DOHH2 (cell line): ENCODE measurements at regions not wholly inside any gene's neighbourhood (a gene's known extent, or its start where the extent isn't known, plus 50 kb on each side); places are given as distances from the start of the nearest gene placed in this dataset.

Experiments used
- CTCF ChIP-seq: fragments of 200-600 bp; sonication (generic); IDR thresholded peaks from one replicate; pipeline ENCODE4 v1.5.1; 2014; ENCODE audit warnings: antibody characterized with exemption, mild to moderate bottlenecking, low read depth, low read length; ENCODE audit not compliant: poor library complexity, severe bottlenecking
- EZH2phosphoT487 ChIP-seq: fragments of 200-600 bp; sonication (generic); IDR thresholded peaks from 2 replicates; pipeline ENCODE4 v1.6.1; 2017; ENCODE audit warnings: borderline replicate concordance, mild to moderate bottlenecking, antibody characterized with exemption, low read length, moderate library complexity, mixed read lengths

DNA sequence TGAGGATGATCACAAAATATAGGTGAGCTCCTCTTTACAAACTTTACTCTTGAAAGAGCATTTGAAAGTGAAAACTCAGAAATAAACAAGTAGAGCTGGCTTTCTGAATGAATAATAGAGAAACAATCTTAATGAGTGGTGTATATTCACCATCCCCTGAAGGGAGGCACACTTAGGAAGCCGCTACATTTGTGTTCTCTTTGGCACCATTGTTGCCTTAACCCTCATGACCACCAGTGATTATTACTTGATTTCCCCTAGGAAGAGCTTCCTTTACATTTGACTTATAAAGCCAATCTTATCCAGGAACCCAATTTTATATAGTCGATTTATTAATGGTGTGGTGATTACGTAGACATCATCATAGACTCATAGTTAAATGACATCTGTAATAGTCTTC, 883.9 kb downstream of the TBL1XR1 start:
- no peak for TF ChIP-seq CTCF
- TF ChIP-seq EZH2phosphoT487, result no peak
